ENCODE measurements at regions not wholly inside any gene's neighbourhood (a gene's known extent, or its start where the extent isn't known, plus 50 kb on each side); places are given as distances from the start of the nearest gene placed in this dataset.

DNA sequence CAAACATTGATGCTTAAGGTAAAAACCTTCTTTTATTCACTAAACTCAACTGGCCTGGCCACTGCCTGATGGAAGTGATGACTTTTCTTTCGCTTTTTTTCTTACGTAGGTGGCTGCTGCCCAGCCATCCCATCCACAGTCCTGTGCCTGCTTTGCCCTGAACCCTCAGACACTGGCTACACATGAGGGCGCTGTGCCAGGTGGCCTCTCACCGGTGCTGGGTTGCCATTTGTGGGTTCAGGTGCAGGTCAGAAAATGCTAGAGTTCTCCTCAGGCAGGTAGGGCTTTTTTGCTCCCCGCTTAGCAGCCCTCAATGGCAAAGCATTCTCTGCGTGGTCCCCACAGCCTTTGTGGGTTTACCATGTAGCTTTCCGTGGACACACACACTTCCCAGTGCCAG, 88.3 kb upstream of the PRR23E start:
- H3K4me3 Mint-ChIP-seq (ENCODE audit: unreplicated experiment) = no peak overlapping the region
- H3K27me3 Mint-ChIP-seq (ENCODE audit: unreplicated experiment) = peaks cover 5% of the 10 kb centered on the region
- H3K4me1 Mint-ChIP-seq (ENCODE audit: unreplicated experiment) = no peaks in the 10 kb centered on the region
- no peak for DNase-seq (ENCODE audit: low spot score)
- no peaks in the 10 kb centered on the region for H3K36me3 Mint-ChIP-seq (ENCODE audit: low read depth, unreplicated experiment)
- TF ChIP-seq, protein P1, sequence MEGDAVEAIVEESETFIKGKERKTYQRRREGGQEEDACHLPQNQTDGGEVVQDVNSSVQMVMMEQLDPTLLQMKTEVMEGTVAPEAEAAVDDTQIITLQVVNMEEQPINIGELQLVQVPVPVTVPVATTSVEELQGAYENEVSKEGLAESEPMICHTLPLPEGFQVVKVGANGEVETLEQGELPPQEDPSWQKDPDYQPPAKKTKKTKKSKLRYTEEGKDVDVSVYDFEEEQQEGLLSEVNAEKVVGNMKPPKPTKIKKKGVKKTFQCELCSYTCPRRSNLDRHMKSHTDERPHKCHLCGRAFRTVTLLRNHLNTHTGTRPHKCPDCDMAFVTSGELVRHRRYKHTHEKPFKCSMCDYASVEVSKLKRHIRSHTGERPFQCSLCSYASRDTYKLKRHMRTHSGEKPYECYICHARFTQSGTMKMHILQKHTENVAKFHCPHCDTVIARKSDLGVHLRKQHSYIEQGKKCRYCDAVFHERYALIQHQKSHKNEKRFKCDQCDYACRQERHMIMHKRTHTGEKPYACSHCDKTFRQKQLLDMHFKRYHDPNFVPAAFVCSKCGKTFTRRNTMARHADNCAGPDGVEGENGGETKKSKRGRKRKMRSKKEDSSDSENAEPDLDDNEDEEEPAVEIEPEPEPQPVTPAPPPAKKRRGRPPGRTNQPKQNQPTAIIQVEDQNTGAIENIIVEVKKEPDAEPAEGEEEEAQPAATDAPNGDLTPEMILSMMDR (IDR thresholded peaks at IDR 0.05; ENCODE audit: unreplicated experiment) = no peak
- H3K9me3 Mint-ChIP-seq (ENCODE audit: unreplicated experiment) = no peaks in the 10 kb centered on the region
- H3K27ac Mint-ChIP-seq (ENCODE audit: unreplicated experiment) = no peak overlapping the region

DNA sequence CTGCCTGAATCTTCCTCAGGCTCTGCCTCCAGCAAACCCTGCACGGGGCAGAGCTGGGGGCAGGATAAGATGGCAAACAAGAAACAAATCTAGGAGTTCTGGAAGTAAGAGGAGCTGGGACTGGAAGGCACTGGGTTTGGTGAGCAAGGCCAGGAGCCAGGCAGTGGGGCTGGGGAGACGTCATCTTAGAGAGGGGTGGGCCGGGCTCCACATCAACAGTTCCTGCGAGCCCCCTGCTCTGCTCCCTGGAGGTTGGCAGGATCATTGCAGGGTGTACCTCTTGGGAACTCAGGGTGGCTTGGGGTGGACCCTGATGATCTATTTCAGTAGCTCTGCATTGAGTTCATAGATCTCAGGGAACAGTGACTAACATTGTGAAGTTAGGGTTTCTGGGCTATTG, 87.3 kb upstream of the PRR23E start:
- Mint-ChIP-seq H3K36me3 (ENCODE audit: low read depth, unreplicated experiment) (no peaks in the 10 kb centered on the region), H3K4me1 (ENCODE audit: unreplicated experiment) (no peaks in the 10 kb centered on the region), H3K27me3 (ENCODE audit: unreplicated experiment) (peaks cover 5% of the 10 kb centered on the region), H3K9me3 (ENCODE audit: unreplicated experiment) (no peaks in the 10 kb centered on the region), H3K27ac (ENCODE audit: unreplicated experiment) (no peak overlapping the region), H3K4me3 (ENCODE audit: unreplicated experiment) (no peak overlapping the region)
- TF ChIP-seq, protein P1 (IDR thresholded peaks at IDR 0.05; ENCODE audit: unreplicated experiment) = no peak
- DNase-seq (ENCODE audit: low spot score) = no peak

DNA sequence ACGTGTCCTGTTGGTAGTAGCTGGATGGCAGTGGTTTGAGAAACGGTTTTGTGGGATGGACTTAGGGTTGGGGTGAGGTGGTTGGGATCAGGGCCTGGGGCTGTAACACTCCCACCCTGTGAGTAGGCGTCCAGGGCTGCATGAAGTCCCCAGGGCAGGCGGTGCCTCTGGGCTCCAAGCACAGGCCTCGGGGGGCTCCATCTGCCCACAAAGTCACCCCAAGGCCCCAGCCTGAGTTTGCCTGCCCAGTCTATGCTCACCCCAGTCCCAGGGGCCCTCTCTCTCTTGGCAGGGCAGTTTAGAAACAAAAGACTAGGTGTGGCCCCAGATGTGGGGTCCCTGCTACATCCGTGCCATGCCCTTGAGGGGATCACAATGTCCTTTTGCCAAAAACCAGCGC, 86.9 kb upstream of the PRR23E start:
- peaks cover 5% of the 10 kb centered on the region for H3K27me3 Mint-ChIP-seq (ENCODE audit: unreplicated experiment)
- TF ChIP-seq, protein P1 (IDR thresholded peaks at IDR 0.05; ENCODE audit: unreplicated experiment) = no peak

DNA sequence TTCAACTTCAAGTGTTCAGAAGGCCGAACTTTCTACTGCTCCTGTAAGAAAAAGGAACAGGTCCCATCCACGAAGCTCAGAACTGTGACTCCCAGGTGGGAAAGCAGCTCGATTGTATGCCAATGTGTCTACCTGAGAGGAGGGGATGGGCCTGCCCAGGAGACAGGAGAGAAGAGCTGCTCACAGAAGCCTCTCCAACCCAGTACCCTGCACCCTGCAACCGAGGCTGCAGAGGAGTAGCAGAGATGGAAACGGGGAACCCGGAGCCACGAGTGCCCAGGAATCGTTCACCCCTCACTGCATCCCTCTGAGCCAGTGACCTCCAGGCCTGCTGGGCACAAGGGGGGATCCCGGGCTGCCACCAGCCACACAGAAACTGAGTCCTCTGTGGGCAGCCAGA, 86.5 kb upstream of the PRR23E start:
- Mint-ChIP-seq H3K36me3 (ENCODE audit: low read depth, unreplicated experiment) (no peaks in the 10 kb centered on the region), H3K27me3 (ENCODE audit: unreplicated experiment) (peaks cover 4% of the 10 kb centered on the region), H3K4me3 (ENCODE audit: unreplicated experiment) (no peak overlapping the region), H3K27ac (ENCODE audit: unreplicated experiment) (no peak overlapping the region), H3K4me1 (ENCODE audit: unreplicated experiment) (no peaks in the 10 kb centered on the region), H3K9me3 (ENCODE audit: unreplicated experiment) (no peaks in the 10 kb centered on the region)
- no peak for DNase-seq (ENCODE audit: low spot score)
- TF ChIP-seq, protein P1 (IDR thresholded peaks at IDR 0.05; ENCODE audit: unreplicated experiment) = no peak

More for the DNA sequence above, 86.9 kb upstream of the PRR23E start:
- Mint-ChIP-seq H3K36me3 (ENCODE audit: low read depth, unreplicated experiment) (no peaks in the 10 kb centered on the region), H3K4me3 (ENCODE audit: unreplicated experiment) (no peak overlapping the region), H3K9me3 (ENCODE audit: unreplicated experiment) (no peaks in the 10 kb centered on the region), H3K27ac (ENCODE audit: unreplicated experiment) (no peak overlapping the region), H3K4me1 (ENCODE audit: unreplicated experiment) (no peaks in the 10 kb centered on the region)
- no peak for DNase-seq (ENCODE audit: low spot score)

DNA sequence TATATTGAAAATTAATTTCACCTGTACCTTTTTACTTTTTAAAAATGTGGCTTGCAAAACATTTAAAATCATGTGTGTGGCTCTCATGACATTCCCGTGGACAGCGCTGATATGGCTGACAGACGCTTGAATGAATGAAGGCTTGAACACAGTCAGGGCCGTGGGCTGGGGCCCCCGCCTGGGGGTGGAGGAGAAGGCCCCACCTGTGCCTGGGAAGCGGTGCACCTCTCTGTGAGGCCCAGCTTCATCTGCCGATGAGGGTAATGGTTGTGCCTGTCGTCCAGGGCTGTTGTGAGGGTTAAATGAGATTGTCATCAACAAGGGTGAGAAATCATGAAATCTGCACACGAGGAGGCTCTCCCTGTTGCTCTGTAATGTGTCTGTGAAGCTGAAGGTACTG, 85.9 kb upstream of the PRR23E start:
- Mint-ChIP-seq H3K4me1 (ENCODE audit: unreplicated experiment) (no peaks in the 10 kb centered on the region), H3K27me3 (ENCODE audit: unreplicated experiment) (peaks cover 4% of the 10 kb centered on the region), H3K9me3 (ENCODE audit: unreplicated experiment) (no peaks in the 10 kb centered on the region), H3K4me3 (ENCODE audit: unreplicated experiment) (no peak overlapping the region), H3K27ac (ENCODE audit: unreplicated experiment) (no peak overlapping the region), H3K36me3 (ENCODE audit: low read depth, unreplicated experiment) (no peaks in the 10 kb centered on the region)
- TF ChIP-seq, protein P1 (IDR thresholded peaks at IDR 0.05; ENCODE audit: unreplicated experiment) = no peak
- DNase-seq (ENCODE audit: low spot score) = no peak
